ENCODE measurements at regions not wholly inside any gene's neighbourhood (a gene's known extent, or its start where the extent isn't known, plus 50 kb on each side); places are given as distances from the start of the nearest gene placed in this dataset.
"Not testable (repeated sequence)": the region's sequence is repeated elsewhere in the genome, so short reads cannot be mapped to it uniquely, and the experiment has no call there.

- H3K4me1 Mint-ChIP-seq; DNase-seq; POLR2A ChIA-PET; H3K36me3 Mint-ChIP-seq; H3K27ac Mint-ChIP-seq; ATAC-seq; H3K9me3 ChIP-seq (ENCODE audit: control insufficient read depth in 2 of 3, low read length in 3 of 3); H3K4me3 Mint-ChIP-seq; H3K4me1 ChIP-seq (ENCODE audit: control insufficient read depth in 2 of 2, insufficient read depth in 2 of 2, low read length in 2 of 2); H3K27me3 Mint-ChIP-seq; intact Hi-C loops (cut with micrococcal nuclease); H3K27ac ChIP-seq (ENCODE audit: low read depth, low read length); H3K27me3 ChIP-seq (ENCODE audit: control insufficient read depth in 2 of 2, insufficient read depth in 2 of 2, low read length in 2 of 2); CTCF ChIA-PET; H3K36me3 ChIP-seq (ENCODE audit: control insufficient read depth in 2 of 3, insufficient read depth in 3 of 3, low read length in 3 of 3); H3K4me3 ChIP-seq (ENCODE audit: low read length): not testable (repeated sequence)
- peaks cover 4 to 46% (median 15%) of the 10 kb centered on the region in 11 donors for H3K9me3 Mint-ChIP-seq
Measured at GRCh38 chr17:22321001-22321400, 628.7 kb downstream of the KCNJ18 start.

GRCh38 chr17:22322893-22323550 lies 630.7 kb downstream of the KCNJ18 start:
- CTCF ChIA-PET; H3K4me3 Mint-ChIP-seq; H3K9me3 ChIP-seq (ENCODE audit: control insufficient read depth in 2 of 3, low read length in 3 of 3); H3K36me3 ChIP-seq (ENCODE audit: control insufficient read depth in 2 of 3, insufficient read depth in 3 of 3, low read length in 3 of 3); ATAC-seq; H3K4me1 Mint-ChIP-seq; intact Hi-C loops (cut with micrococcal nuclease); H3K4me1 ChIP-seq (ENCODE audit: control insufficient read depth in 2 of 2, insufficient read depth in 2 of 2, low read length in 2 of 2); H3K4me3 ChIP-seq (ENCODE audit: low read length); H3K27me3 ChIP-seq (ENCODE audit: control insufficient read depth in 2 of 2, insufficient read depth in 2 of 2, low read length in 2 of 2); DNase-seq; H3K27ac Mint-ChIP-seq; H3K27ac ChIP-seq (ENCODE audit: low read depth, low read length); H3K27me3 Mint-ChIP-seq; POLR2A ChIA-PET; H3K36me3 Mint-ChIP-seq: not testable (repeated sequence)
- peaks cover 4 to 41% (median 15%) of the 10 kb centered on the region in 11 donors for H3K9me3 Mint-ChIP-seq

GRCh38 chr17:22337467-22337866 lies 645.1 kb downstream of the KCNJ18 start:
- DNase-seq (no peak), ATAC-seq (no peak)
- POLR2A ChIA-PET, result no interaction called here

GRCh38 chr17:22356603-22357002 lies 664.3 kb downstream of the KCNJ18 start:
- H3K27me3 ChIP-seq (ENCODE audit: control insufficient read depth in 2 of 2, insufficient read depth in 2 of 2, low read length in 2 of 2); H3K27me3 Mint-ChIP-seq; ATAC-seq; H3K36me3 Mint-ChIP-seq; H3K4me1 Mint-ChIP-seq; POLR2A ChIA-PET; H3K9me3 ChIP-seq (ENCODE audit: control insufficient read depth in 2 of 3, low read length in 3 of 3); DNase-seq; H3K4me3 Mint-ChIP-seq; H3K27ac ChIP-seq (ENCODE audit: low read depth, low read length); H3K36me3 ChIP-seq (ENCODE audit: control insufficient read depth in 2 of 3, insufficient read depth in 3 of 3, low read length in 3 of 3); CTCF ChIA-PET; H3K4me3 ChIP-seq (ENCODE audit: low read length); H3K4me1 ChIP-seq (ENCODE audit: control insufficient read depth in 2 of 2, insufficient read depth in 2 of 2, low read length in 2 of 2); intact Hi-C loops (cut with micrococcal nuclease); H3K27ac Mint-ChIP-seq: not testable (repeated sequence)
- peaks cover 4 to 29% (median 13%) of the 10 kb centered on the region in 11 donors for H3K9me3 Mint-ChIP-seq

More at GRCh38 chr17:22337467-22337866, 645.1 kb downstream of the KCNJ18 start:
- H3K4me1 Mint-ChIP-seq, result no peaks in the 10 kb centered on the region
- Histone ChIP-seq H3K36me3 (ENCODE audit: control insufficient read depth in 2 of 3, insufficient read depth in 3 of 3, low read length in 3 of 3) (no peaks in the 10 kb centered on the region), H3K27ac (ENCODE audit: low read depth, low read length) (no peak overlapping the region), H3K9me3 (ENCODE audit: control insufficient read depth in 2 of 3, low read length in 3 of 3) (no peaks in the 10 kb centered on the region), H3K4me3 (ENCODE audit: low read length) (no peak overlapping the region), H3K27me3 (ENCODE audit: control insufficient read depth in 2 of 2, insufficient read depth in 2 of 2, low read length in 2 of 2) (no peaks in the 10 kb centered on the region), H3K4me1 (ENCODE audit: control insufficient read depth in 2 of 2, insufficient read depth in 2 of 2, low read length in 2 of 2) (no peaks in the 10 kb centered on the region)
- no peak overlapping the region for H3K4me3 Mint-ChIP-seq
- peaks cover 0 to 20% (median 8%) of the 10 kb centered on the region in 11 donors for H3K9me3 Mint-ChIP-seq
- no peak overlapping the region for H3K27ac Mint-ChIP-seq
- H3K27me3 Mint-ChIP-seq, result no peaks in the 10 kb centered on the region
- peaks cover 0 to 1% (median 0%) of the 10 kb centered on the region in 5 donors for H3K36me3 Mint-ChIP-seq
- intact Hi-C loops (cut with micrococcal nuclease), result no loop called here
- CTCF ChIA-PET, result no interaction called here

- not testable (repeated sequence) for H3K4me3 Mint-ChIP-seq
Measured at GRCh38 chr17:22370988-22371387, 678.7 kb downstream of the KCNJ18 start.

GRCh38 chr17:22373911-22374310 lies 681.6 kb downstream of the KCNJ18 start:
- no peak overlapping the region for H3K4me3 Mint-ChIP-seq
- H3K27ac ChIP-seq (ENCODE audit: low read depth, low read length), result no peak overlapping the region
- no peak overlapping the region for H3K27ac Mint-ChIP-seq
- CTCF ChIA-PET, result no interaction called here
- no peak for ATAC-seq
- peaks cover 0 to 9% (median 0%) of the 10 kb centered on the region in 5 donors for H3K36me3 Mint-ChIP-seq
- peaks cover 3 to 46% (median 21%) of the 10 kb centered on the region in 11 donors for H3K9me3 Mint-ChIP-seq
- no peaks in the 10 kb centered on the region for H3K36me3 ChIP-seq (ENCODE audit: control insufficient read depth in 2 of 3, insufficient read depth in 3 of 3, low read length in 3 of 3)
- H3K9me3 ChIP-seq (ENCODE audit: control insufficient read depth in 2 of 3, low read length in 3 of 3), result no peaks in the 10 kb centered on the region
- intact Hi-C loops (cut with micrococcal nuclease), result no loop called here
- no peaks in the 10 kb centered on the region for H3K4me1 Mint-ChIP-seq
- no peaks in the 10 kb centered on the region for H3K27me3 Mint-ChIP-seq
- H3K4me1 ChIP-seq (ENCODE audit: control insufficient read depth in 2 of 2, insufficient read depth in 2 of 2, low read length in 2 of 2), result no peaks in the 10 kb centered on the region
- no peak for DNase-seq
- H3K27me3 ChIP-seq (ENCODE audit: control insufficient read depth in 2 of 2, insufficient read depth in 2 of 2, low read length in 2 of 2), result no peaks in the 10 kb centered on the region
- no peak overlapping the region for H3K4me3 ChIP-seq (ENCODE audit: low read length)
- POLR2A ChIA-PET, result no interaction called here

More at GRCh38 chr17:22370988-22371387, 678.7 kb downstream of the KCNJ18 start:
- H3K36me3 ChIP-seq (ENCODE audit: control insufficient read depth in 2 of 3, insufficient read depth in 3 of 3, low read length in 3 of 3); H3K27ac Mint-ChIP-seq; H3K36me3 Mint-ChIP-seq; H3K27me3 ChIP-seq (ENCODE audit: control insufficient read depth in 2 of 2, insufficient read depth in 2 of 2, low read length in 2 of 2); H3K27me3 Mint-ChIP-seq; H3K4me3 ChIP-seq (ENCODE audit: low read length); DNase-seq; H3K9me3 ChIP-seq (ENCODE audit: control insufficient read depth in 2 of 3, low read length in 3 of 3); POLR2A ChIA-PET; intact Hi-C loops (cut with micrococcal nuclease); H3K4me1 ChIP-seq (ENCODE audit: control insufficient read depth in 2 of 2, insufficient read depth in 2 of 2, low read length in 2 of 2); ATAC-seq; CTCF ChIA-PET; H3K4me1 Mint-ChIP-seq; H3K27ac ChIP-seq (ENCODE audit: low read depth, low read length): not testable (repeated sequence)
- H3K9me3 Mint-ChIP-seq, result peaks cover 3 to 49% (median 22%) of the 10 kb centered on the region in 11 donors

GRCh38 chr17:22374741-22375140 lies 682.4 kb downstream of the KCNJ18 start:
- Mint-ChIP-seq H3K4me1 (no peaks in the 10 kb centered on the region), H3K27ac (no peak overlapping the region), H3K27me3 (no peaks in the 10 kb centered on the region), H3K36me3 (peaks cover 0 to 9% (median 0%) of the 10 kb centered on the region in 5 donors), H3K4me3 (no peak overlapping the region), H3K9me3 (peaks cover 3 to 42% (median 20%) of the 10 kb centered on the region in 11 donors)
- H3K27me3 ChIP-seq (ENCODE audit: control insufficient read depth in 2 of 2, insufficient read depth in 2 of 2, low read length in 2 of 2), result no peaks in the 10 kb centered on the region
- H3K9me3 ChIP-seq (ENCODE audit: control insufficient read depth in 2 of 3, low read length in 3 of 3), result no peaks in the 10 kb centered on the region
- no peak overlapping the region for H3K4me3 ChIP-seq (ENCODE audit: low read length)
- intact Hi-C loops (cut with micrococcal nuclease), result no loop called here
- no peaks in the 10 kb centered on the region for H3K4me1 ChIP-seq (ENCODE audit: control insufficient read depth in 2 of 2, insufficient read depth in 2 of 2, low read length in 2 of 2)
- DNase-seq (no peak), ATAC-seq (no peak)
- H3K27ac ChIP-seq (ENCODE audit: low read depth, low read length), result no peak overlapping the region
- ChIA-PET POLR2A (no interaction called here), CTCF (no interaction called here)
- H3K36me3 ChIP-seq (ENCODE audit: control insufficient read depth in 2 of 3, insufficient read depth in 3 of 3, low read length in 3 of 3), result no peaks in the 10 kb centered on the region
